ENCODE measurements at regions not wholly inside any gene's neighbourhood (a gene's known extent, or its start where the extent isn't known, plus 50 kb on each side); places are given as distances from the start of the nearest gene placed in this dataset.

DNA sequence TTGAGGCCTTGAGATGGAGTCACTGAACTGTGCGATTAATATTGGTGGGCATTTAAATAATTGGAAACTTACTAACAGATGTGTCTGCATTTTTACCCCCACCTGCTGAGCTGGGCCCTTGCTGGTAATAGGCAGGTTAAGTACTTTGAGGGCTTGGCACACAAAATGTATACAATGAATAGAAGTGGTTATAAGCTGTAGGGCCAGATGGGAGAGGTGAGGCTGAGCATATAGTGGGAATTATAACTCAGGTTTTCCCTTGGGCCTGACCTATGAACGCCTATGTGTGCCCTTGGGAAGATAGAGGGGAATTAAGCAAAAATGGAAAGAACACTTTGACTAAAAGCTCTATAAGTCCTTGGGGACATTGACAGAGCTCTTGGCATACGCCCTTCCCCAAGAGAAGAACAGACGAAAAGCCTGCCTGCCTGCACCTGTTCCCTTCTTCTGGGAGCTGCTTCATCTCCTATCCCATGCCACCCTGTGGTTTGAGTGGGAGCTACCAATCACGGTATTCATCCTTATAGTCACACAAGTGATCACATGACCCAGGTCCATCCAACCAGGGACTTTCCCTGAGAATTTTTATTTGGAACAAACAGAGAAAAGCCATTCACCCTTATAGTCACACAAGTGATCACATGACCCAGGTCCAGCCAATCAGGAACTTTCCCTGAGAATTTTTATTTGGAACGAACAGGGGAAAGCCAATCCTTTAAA is 260.7 kb upstream of the CSF3R start:
- H3K4me1 ChIP-seq (ENCODE audit: control insufficient read depth in 2 of 2, insufficient read depth in 2 of 2, low read length in 2 of 2), result no peaks in the 10 kb centered on the region
- peaks cover 0 to 3% of the 10 kb centered on the region in 2 donors for H3K9me3 ChIP-seq (ENCODE audit: control insufficient read depth in 2 of 2, low read length in 2 of 2)
- no peak overlapping the region for H3K9ac ChIP-seq (ENCODE audit: low read depth in 1 of 2, low read length in 2 of 2)
- H3K27ac ChIP-seq (ENCODE audit: low read depth in 2 of 2, low read length in 2 of 2), result no peak overlapping the region
- H3K4me3 ChIP-seq (ENCODE audit: low read length in 2 of 2), result no peak overlapping the region
- peaks cover under 1 to 9% of the 10 kb centered on the region in 2 donors for H3K27me3 ChIP-seq (ENCODE audit: control insufficient read depth in 2 of 2, insufficient read depth in 2 of 2, low read length in 2 of 2)
- H3K36me3 ChIP-seq (ENCODE audit: control insufficient read depth in 2 of 2, insufficient read depth in 2 of 2, low read length in 2 of 2), result no peaks in the 10 kb centered on the region

DNA sequence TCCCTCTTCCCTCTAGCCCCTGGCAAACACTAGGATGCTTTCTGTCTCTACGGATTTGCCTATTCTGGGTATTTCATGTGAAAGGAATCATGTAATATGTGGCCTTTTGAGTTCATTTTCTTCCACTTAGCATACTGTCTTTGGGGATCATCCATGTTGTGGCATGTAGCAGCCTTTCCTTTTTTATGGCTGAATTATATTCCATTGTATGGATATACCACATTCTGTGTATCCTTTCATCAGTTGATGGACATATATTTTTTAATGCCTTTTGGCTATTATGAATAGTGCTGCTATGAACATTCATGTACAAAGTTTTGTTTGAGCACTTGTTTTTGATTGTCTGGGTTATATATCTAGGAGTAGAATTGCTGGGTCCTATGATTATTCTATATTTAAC is 258.4 kb upstream of the CSF3R start:
- H3K27me3 ChIP-seq (ENCODE audit: control insufficient read depth in 2 of 2, insufficient read depth in 2 of 2, low read length in 2 of 2), result peaks cover 3 to 15% of the 10 kb centered on the region in 2 donors
- H3K9me3 ChIP-seq (ENCODE audit: control insufficient read depth in 2 of 2, low read length in 2 of 2), result peaks cover 0 to 3% of the 10 kb centered on the region in 2 donors
- H3K36me3 ChIP-seq (ENCODE audit: control insufficient read depth in 2 of 2, insufficient read depth in 2 of 2, low read length in 2 of 2), result no peaks in the 10 kb centered on the region
- no peaks in the 10 kb centered on the region for H3K4me1 ChIP-seq (ENCODE audit: control insufficient read depth in 2 of 2, insufficient read depth in 2 of 2, low read length in 2 of 2)
- H3K27ac ChIP-seq (ENCODE audit: low read depth in 2 of 2, low read length in 2 of 2), result no peak overlapping the region
- no peak overlapping the region for H3K9ac ChIP-seq (ENCODE audit: low read depth in 1 of 2, low read length in 2 of 2)
- H3K4me3 ChIP-seq (ENCODE audit: low read length in 2 of 2), result no peak overlapping the region

DNA sequence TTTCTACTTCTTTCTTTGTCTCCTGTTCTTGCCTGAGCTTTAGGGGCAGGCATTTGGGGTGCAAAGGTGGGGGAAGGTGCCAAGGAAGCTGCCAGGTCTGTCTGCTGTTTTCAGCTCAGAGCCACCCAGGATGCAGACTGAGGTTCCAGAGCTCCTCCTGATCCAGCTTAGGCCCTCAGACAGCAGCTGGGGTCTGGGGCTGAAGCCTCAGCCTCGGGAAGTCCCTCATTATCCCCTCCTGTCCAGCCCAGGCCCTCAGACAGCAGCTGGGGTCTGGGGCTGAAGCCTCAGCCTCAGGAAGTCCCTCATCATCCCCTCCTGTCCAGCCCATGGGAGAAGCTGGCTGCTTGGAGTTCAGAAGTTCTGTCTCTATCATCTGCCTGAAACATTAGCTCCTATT is 257.7 kb upstream of the CSF3R start:
- no peak overlapping the region for H3K4me3 ChIP-seq (ENCODE audit: low read length in 2 of 2)
- no peaks in the 10 kb centered on the region for H3K36me3 ChIP-seq (ENCODE audit: control insufficient read depth in 2 of 2, insufficient read depth in 2 of 2, low read length in 2 of 2)
- H3K4me1 ChIP-seq (ENCODE audit: control insufficient read depth in 2 of 2, insufficient read depth in 2 of 2, low read length in 2 of 2), result no peaks in the 10 kb centered on the region
- peaks cover 3 to 15% of the 10 kb centered on the region in 2 donors for H3K27me3 ChIP-seq (ENCODE audit: control insufficient read depth in 2 of 2, insufficient read depth in 2 of 2, low read length in 2 of 2)
- peaks cover 0 to 3% of the 10 kb centered on the region in 2 donors for H3K9me3 ChIP-seq (ENCODE audit: control insufficient read depth in 2 of 2, low read length in 2 of 2)
- H3K9ac ChIP-seq (ENCODE audit: low read depth in 1 of 2, low read length in 2 of 2), result no peak overlapping the region
- H3K27ac ChIP-seq (ENCODE audit: low read depth in 2 of 2, low read length in 2 of 2), result no peak overlapping the region

DNA sequence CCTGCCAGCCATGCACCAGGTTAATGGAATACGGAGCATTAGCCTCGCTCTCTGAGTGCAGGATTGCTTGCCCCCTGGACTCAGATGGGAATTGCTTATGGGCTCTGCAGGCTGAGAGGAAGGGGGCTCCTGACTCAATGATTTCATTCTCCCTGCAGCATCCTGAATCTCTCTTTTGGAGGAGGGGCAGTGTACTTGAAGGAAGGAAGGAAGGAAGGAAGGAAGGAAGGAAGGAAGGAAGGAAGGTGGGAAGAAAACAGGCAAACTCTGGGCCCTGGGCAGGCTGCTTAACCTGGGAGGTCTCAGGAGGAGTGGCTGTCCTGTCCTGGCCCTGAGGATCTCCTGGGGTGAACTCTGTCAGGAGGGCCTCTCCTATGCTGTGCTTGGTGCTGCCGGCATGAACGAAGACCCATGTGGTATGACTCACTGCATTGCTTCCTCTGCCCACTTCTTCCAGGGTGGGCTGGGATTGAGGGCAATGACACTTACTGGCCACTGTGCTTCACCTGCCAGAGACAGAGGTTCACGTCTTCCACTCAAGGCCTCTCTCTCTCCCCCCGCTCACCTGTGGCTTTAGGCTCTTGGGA is 257.1 kb upstream of the CSF3R start:
- H3K9me3 ChIP-seq (ENCODE audit: control insufficient read depth in 2 of 2, low read length in 2 of 2), result peaks cover 0 to 3% of the 10 kb centered on the region in 2 donors
- peaks cover 3 to 15% of the 10 kb centered on the region in 2 donors for H3K27me3 ChIP-seq (ENCODE audit: control insufficient read depth in 2 of 2, insufficient read depth in 2 of 2, low read length in 2 of 2)
- H3K27ac ChIP-seq (ENCODE audit: low read depth in 2 of 2, low read length in 2 of 2), result no peak overlapping the region
- no peaks in the 10 kb centered on the region for H3K4me1 ChIP-seq (ENCODE audit: control insufficient read depth in 2 of 2, insufficient read depth in 2 of 2, low read length in 2 of 2)
- no peak overlapping the region for H3K4me3 ChIP-seq (ENCODE audit: low read length in 2 of 2)
- H3K36me3 ChIP-seq (ENCODE audit: control insufficient read depth in 2 of 2, insufficient read depth in 2 of 2, low read length in 2 of 2), result no peaks in the 10 kb centered on the region
- H3K9ac ChIP-seq (ENCODE audit: low read depth in 1 of 2, low read length in 2 of 2), result no peak overlapping the region

DNA sequence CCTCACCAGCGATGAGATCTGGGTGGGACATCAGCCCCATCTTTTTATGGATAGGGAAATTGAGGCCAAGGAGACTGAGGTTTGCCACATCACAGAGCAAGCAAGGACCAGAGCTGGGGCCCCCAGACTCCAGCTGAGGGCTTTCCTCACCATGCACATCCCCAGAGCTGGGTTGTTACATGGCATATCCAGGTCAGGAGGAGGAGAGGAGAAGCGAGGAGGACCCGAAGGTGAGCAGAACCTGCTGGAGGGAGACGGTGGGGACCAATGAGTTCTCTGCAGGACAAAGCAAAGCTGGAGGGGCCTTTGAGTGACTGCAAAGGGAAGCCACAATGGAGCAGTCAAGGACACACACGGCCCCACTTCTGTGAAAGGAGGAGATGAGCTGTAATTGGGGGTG is 255.5 kb upstream of the CSF3R start:
- peaks cover 3 to 15% of the 10 kb centered on the region in 2 donors for H3K27me3 ChIP-seq (ENCODE audit: control insufficient read depth in 2 of 2, insufficient read depth in 2 of 2, low read length in 2 of 2)
- H3K36me3 ChIP-seq (ENCODE audit: control insufficient read depth in 2 of 2, insufficient read depth in 2 of 2, low read length in 2 of 2), result no peaks in the 10 kb centered on the region
- H3K9ac ChIP-seq (ENCODE audit: low read depth in 1 of 2, low read length in 2 of 2), result no peak overlapping the region
- no peak overlapping the region for H3K27ac ChIP-seq (ENCODE audit: low read depth in 2 of 2, low read length in 2 of 2)
- no peak overlapping the region for H3K4me3 ChIP-seq (ENCODE audit: low read length in 2 of 2)
- peaks cover 0 to 3% of the 10 kb centered on the region in 2 donors for H3K9me3 ChIP-seq (ENCODE audit: control insufficient read depth in 2 of 2, low read length in 2 of 2)
- no peaks in the 10 kb centered on the region for H3K4me1 ChIP-seq (ENCODE audit: control insufficient read depth in 2 of 2, insufficient read depth in 2 of 2, low read length in 2 of 2)

DNA sequence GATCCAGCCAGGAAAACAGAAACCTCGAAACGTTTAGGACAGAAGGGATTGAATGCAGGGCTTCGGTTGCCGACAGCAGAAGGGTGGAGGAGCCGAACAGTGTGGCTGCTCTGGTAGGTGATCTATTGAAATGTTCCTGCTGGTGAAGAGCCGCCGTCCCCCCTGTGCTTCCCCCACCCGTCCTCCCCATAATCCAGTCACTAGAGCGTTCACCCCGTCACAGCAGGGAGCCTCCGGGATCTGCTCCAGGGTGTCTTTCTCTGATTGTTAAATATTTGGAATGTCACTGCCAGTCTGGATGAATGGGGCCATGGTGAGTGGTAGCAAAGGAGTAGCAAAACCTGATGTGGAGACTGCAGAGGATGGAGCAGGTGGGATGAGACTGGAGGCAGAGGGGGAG is 255.1 kb upstream of the CSF3R start:
- Histone ChIP-seq H3K9me3 (ENCODE audit: control insufficient read depth in 2 of 2, low read length in 2 of 2) (peaks cover 0 to 3% of the 10 kb centered on the region in 2 donors), H3K9ac (ENCODE audit: low read depth in 1 of 2, low read length in 2 of 2) (no peak overlapping the region), H3K4me1 (ENCODE audit: control insufficient read depth in 2 of 2, insufficient read depth in 2 of 2, low read length in 2 of 2) (no peaks in the 10 kb centered on the region), H3K4me3 (ENCODE audit: low read length in 2 of 2) (no peak overlapping the region), H3K27me3 (ENCODE audit: control insufficient read depth in 2 of 2, insufficient read depth in 2 of 2, low read length in 2 of 2) (peaks cover 3 to 15% of the 10 kb centered on the region in 2 donors), H3K36me3 (ENCODE audit: control insufficient read depth in 2 of 2, insufficient read depth in 2 of 2, low read length in 2 of 2) (no peaks in the 10 kb centered on the region), H3K27ac (ENCODE audit: low read depth in 2 of 2, low read length in 2 of 2) (no peak overlapping the region)

DNA sequence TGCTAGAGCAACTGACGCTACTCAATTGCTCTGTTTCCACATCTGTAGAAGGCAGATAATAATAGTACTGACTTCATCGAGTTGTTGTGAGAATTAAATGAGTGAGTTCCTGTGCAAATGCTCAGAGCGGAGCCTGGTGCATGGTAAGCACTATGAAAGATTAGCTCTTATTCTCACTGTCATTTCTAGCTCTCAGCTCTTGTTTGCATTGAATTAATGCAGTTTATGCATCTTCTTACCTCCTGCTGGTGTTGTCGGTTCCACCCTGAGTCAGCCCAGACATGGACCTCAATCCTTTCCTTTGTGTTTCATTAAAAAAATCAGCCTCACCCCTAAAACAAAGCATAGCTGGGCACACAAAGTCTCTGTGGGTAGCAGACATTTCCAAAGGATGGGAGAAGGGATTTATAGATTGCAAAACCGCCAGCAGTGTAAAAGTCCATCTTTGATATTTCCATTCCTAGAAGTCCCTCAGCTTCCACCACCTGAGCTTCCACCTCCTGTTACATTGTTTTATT is 254.4 kb upstream of the CSF3R start:
- Histone ChIP-seq H3K27ac (ENCODE audit: low read depth in 2 of 2, low read length in 2 of 2) (no peak overlapping the region), H3K4me3 (ENCODE audit: low read length in 2 of 2) (no peak overlapping the region), H3K4me1 (ENCODE audit: control insufficient read depth in 2 of 2, insufficient read depth in 2 of 2, low read length in 2 of 2) (no peaks in the 10 kb centered on the region), H3K9ac (ENCODE audit: low read depth in 1 of 2, low read length in 2 of 2) (no peak overlapping the region), H3K36me3 (ENCODE audit: control insufficient read depth in 2 of 2, insufficient read depth in 2 of 2, low read length in 2 of 2) (no peaks in the 10 kb centered on the region), H3K9me3 (ENCODE audit: control insufficient read depth in 2 of 2, low read length in 2 of 2) (peaks cover 0 to 3% of the 10 kb centered on the region in 2 donors), H3K27me3 (ENCODE audit: control insufficient read depth in 2 of 2, insufficient read depth in 2 of 2, low read length in 2 of 2) (peaks cover 3 to 15% of the 10 kb centered on the region in 2 donors)

DNA sequence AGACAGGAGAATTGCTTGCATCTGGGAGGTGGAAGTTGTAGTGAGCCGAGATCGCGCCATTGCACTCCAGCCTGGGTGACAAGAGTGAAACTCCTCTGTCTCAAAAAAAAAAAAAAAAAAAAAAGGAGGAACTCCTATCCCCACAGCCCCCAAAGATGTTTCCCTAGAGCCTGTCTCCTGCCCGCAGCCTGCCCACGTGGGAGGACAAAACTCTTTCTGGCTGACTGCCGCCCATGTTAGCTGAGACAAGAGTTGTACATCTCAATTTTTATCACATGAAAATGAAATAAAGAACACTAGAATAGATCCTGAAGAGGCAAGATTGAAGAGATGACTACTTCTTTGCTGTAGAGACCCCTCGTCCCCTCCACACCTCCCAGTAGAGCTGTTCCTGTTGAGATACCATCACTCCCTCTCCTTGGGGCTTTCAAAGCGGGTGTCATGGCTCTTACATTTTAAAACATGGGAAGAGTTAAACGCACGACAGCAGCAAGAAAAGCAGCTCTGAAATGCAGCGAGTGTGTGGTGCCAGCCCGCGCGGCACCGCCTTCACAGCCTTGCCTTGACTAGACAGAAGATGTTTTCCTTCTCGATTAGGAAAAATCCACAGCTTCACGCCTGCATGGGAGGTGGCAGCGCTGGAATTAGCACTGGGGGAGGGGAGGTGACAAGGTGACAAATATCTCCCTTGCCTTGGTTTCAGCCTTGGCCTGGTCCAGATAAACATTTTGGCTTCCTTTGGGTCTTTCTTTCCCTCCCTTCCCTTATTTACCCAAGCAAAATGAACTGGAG is 253.4 kb upstream of the CSF3R start:
- Histone ChIP-seq H3K27me3 (ENCODE audit: control insufficient read depth in 2 of 2, insufficient read depth in 2 of 2, low read length in 2 of 2) (peaks cover 3 to 15% of the 10 kb centered on the region in 2 donors), H3K9me3 (ENCODE audit: control insufficient read depth in 2 of 2, low read length in 2 of 2) (peaks cover 0 to 3% of the 10 kb centered on the region in 2 donors), H3K36me3 (ENCODE audit: control insufficient read depth in 2 of 2, insufficient read depth in 2 of 2, low read length in 2 of 2) (no peaks in the 10 kb centered on the region), H3K4me1 (ENCODE audit: control insufficient read depth in 2 of 2, insufficient read depth in 2 of 2, low read length in 2 of 2) (no peaks in the 10 kb centered on the region), H3K4me3 (ENCODE audit: low read length in 2 of 2) (no peak overlapping the region), H3K9ac (ENCODE audit: low read depth in 1 of 2, low read length in 2 of 2) (no peak overlapping the region), H3K27ac (ENCODE audit: low read depth in 2 of 2, low read length in 2 of 2) (no peak overlapping the region)

DNA sequence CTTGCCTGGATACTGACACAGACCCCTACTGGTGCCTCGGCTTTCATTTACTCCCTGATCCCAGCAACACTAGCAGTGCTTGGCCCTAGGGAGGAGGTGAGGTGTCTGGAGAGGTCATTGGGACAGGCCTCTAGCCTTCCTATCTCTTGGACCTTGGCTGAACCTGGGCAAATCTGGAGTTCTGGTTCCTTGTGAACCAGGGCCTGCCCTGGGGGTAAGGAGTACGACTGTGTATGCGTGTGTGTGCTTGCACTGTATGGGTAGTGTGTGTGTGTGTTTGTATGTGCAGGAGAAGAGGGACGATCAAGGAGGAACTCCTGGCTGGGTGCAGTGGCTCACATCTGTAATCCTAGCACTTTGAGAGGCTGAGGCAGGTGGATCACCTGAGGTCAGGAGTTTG is 252.7 kb upstream of the CSF3R start:
- no peak overlapping the region for H3K4me3 ChIP-seq (ENCODE audit: low read length in 2 of 2)
- no peak overlapping the region for H3K27ac ChIP-seq (ENCODE audit: low read depth in 2 of 2, low read length in 2 of 2)
- no peak overlapping the region for H3K9ac ChIP-seq (ENCODE audit: low read depth in 1 of 2, low read length in 2 of 2)
- H3K27me3 ChIP-seq (ENCODE audit: control insufficient read depth in 2 of 2, insufficient read depth in 2 of 2, low read length in 2 of 2), result peaks cover 3 to 15% of the 10 kb centered on the region in 2 donors
- H3K4me1 ChIP-seq (ENCODE audit: control insufficient read depth in 2 of 2, insufficient read depth in 2 of 2, low read length in 2 of 2), result no peaks in the 10 kb centered on the region
- no peaks in the 10 kb centered on the region for H3K36me3 ChIP-seq (ENCODE audit: control insufficient read depth in 2 of 2, insufficient read depth in 2 of 2, low read length in 2 of 2)
- no peaks in the 10 kb centered on the region for H3K9me3 ChIP-seq (ENCODE audit: control insufficient read depth in 2 of 2, low read length in 2 of 2)

DNA sequence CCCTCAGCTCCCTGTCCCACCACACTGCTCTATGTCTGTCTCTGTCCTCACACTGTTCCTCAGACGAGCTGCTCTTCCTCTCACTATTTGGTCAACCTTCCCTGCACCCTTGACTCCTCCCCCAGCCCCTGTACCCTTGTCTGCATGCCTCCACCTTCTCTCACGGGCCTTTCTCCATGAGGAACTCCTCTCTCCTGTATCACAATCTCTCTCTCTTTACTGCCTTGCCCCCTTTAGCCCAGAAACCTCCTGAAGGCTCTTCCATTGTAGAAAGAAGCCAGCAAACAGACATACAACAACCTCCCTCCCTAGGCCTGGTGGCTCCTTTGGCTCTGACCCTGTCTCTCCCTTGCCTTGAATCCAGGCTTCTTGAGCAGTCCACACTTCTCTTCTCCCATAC is 251.6 kb upstream of the CSF3R start:
- H3K4me1 ChIP-seq (ENCODE audit: control insufficient read depth in 2 of 2, insufficient read depth in 2 of 2, low read length in 2 of 2), result no peaks in the 10 kb centered on the region
- H3K36me3 ChIP-seq (ENCODE audit: control insufficient read depth in 2 of 2, insufficient read depth in 2 of 2, low read length in 2 of 2), result no peaks in the 10 kb centered on the region
- H3K9ac ChIP-seq (ENCODE audit: low read depth in 1 of 2, low read length in 2 of 2), result no peak overlapping the region
- H3K27ac ChIP-seq (ENCODE audit: low read depth in 2 of 2, low read length in 2 of 2), result no peak overlapping the region
- no peak overlapping the region for H3K4me3 ChIP-seq (ENCODE audit: low read length in 2 of 2)
- H3K9me3 ChIP-seq (ENCODE audit: control insufficient read depth in 2 of 2, low read length in 2 of 2), result no peaks in the 10 kb centered on the region
- H3K27me3 ChIP-seq (ENCODE audit: control insufficient read depth in 2 of 2, insufficient read depth in 2 of 2, low read length in 2 of 2), result peaks cover 3 to 11% of the 10 kb centered on the region in 2 donors

All from mucosa of rectum (tissue), 2 donors.